Activated T-helper 17 cell treated with anti-CD3 and anti-CD28 coated beads, Interleukin-2, amount 50 U/mL, for 72 hours (primary cell): ENCODE measurements at regions not wholly inside any gene's neighbourhood (a gene's known extent, or its start where the extent isn't known, plus 50 kb on each side); places are given as distances from the start of the nearest gene placed in this dataset.

Source experiments
- ATAC-seq: fragments of 150-1000 bp; cut with Tn5 transposase; replicated peaks from 2 replicates; pipeline ENCODE4 v1.10.0; 2021; ENCODE audit warnings: mild to moderate bottlenecking, moderate library complexity
- H3K27ac Mint-ChIP-seq: one replicate; pipeline ENCODE4 v1.8.0; 2022; ENCODE audit warnings: mixed read lengths
- H3K27me3 Mint-ChIP-seq: one replicate; pipeline ENCODE4 v1.8.0; 2022; ENCODE audit warnings: mixed read lengths
- H3K36me3 Mint-ChIP-seq: one replicate; pipeline ENCODE4 v1.8.0; 2022; ENCODE audit warnings: low read depth, mild to moderate bottlenecking, mixed read lengths
- H3K4me1 Mint-ChIP-seq: one replicate; pipeline ENCODE4 v1.8.0; 2022; ENCODE audit warnings: mixed read lengths
- H3K4me3 Mint-ChIP-seq: one replicate; pipeline ENCODE4 v1.8.0; 2022; ENCODE audit warnings: mild to moderate bottlenecking, mixed read lengths
- H3K9me3 Mint-ChIP-seq: one replicate; pipeline ENCODE4 v1.8.0; 2022; ENCODE audit warnings: mixed read lengths

GRCh38 chr13:86201477-86201876 lies 402.3 kb upstream of the SLITRK6 start:
- Mint-ChIP-seq H3K27me3 (no peaks in the 10 kb centered on the region), H3K27ac (no peak overlapping the region), H3K4me1 (no peaks in the 10 kb centered on the region), H3K4me3 (no peak overlapping the region), H3K9me3 (peaks cover 1% of the 10 kb centered on the region), H3K36me3 (no peaks in the 10 kb centered on the region)
- ATAC-seq = peak; percentile 56

- H3K27me3 Mint-ChIP-seq = no peaks in the 10 kb centered on the region
Measured at GRCh38 chr13:86193281-86193680, 394.1 kb upstream of the SLITRK6 start.

GRCh38 chr13:86188170-86188569 lies 389.0 kb upstream of the SLITRK6 start:
- H3K36me3 Mint-ChIP-seq = no peaks in the 10 kb centered on the region
- no peak overlapping the region for H3K27ac Mint-ChIP-seq
- no peak overlapping the region for H3K4me3 Mint-ChIP-seq
- no peaks in the 10 kb centered on the region for H3K4me1 Mint-ChIP-seq
- no peak for ATAC-seq
- no peaks in the 10 kb centered on the region for H3K27me3 Mint-ChIP-seq
- peaks cover 20% of the 10 kb centered on the region for H3K9me3 Mint-ChIP-seq

More at GRCh38 chr13:86193281-86193680, 394.1 kb upstream of the SLITRK6 start:
- Mint-ChIP-seq H3K4me1 (no peaks in the 10 kb centered on the region), H3K27ac (no peak overlapping the region), H3K36me3 (no peaks in the 10 kb centered on the region), H3K4me3 (no peak overlapping the region), H3K9me3 (peaks cover 18% of the 10 kb centered on the region)
- ATAC-seq = no peak

- H3K36me3 Mint-ChIP-seq = no peaks in the 10 kb centered on the region
- no peaks in the 10 kb centered on the region for H3K4me1 Mint-ChIP-seq
- no peak overlapping the region for H3K4me3 Mint-ChIP-seq
- H3K27ac Mint-ChIP-seq = no peak overlapping the region
- ATAC-seq = no peak
- H3K27me3 Mint-ChIP-seq = no peaks in the 10 kb centered on the region
- H3K9me3 Mint-ChIP-seq = peaks cover 21% of the 10 kb centered on the region
Measured at GRCh38 chr13:86185636-86186035, 386.4 kb upstream of the SLITRK6 start.

GRCh38 chr13:86185107-86185506 lies 385.9 kb upstream of the SLITRK6 start:
- Mint-ChIP-seq H3K4me3 (no peak overlapping the region), H3K27ac (no peak overlapping the region), H3K9me3 (peaks cover 19% of the 10 kb centered on the region), H3K27me3 (no peaks in the 10 kb centered on the region), H3K36me3 (no peaks in the 10 kb centered on the region), H3K4me1 (no peaks in the 10 kb centered on the region)
- no peak for ATAC-seq

- H3K9me3 Mint-ChIP-seq = peaks cover under 1% of the 10 kb centered on the region
- no peak overlapping the region for H3K4me3 Mint-ChIP-seq
- H3K4me1 Mint-ChIP-seq = no peaks in the 10 kb centered on the region
- H3K36me3 Mint-ChIP-seq = no peaks in the 10 kb centered on the region
- no peak overlapping the region for H3K27ac Mint-ChIP-seq
- ATAC-seq = no peak
- no peaks in the 10 kb centered on the region for H3K27me3 Mint-ChIP-seq
Measured at GRCh38 chr13:86174622-86175021, 375.4 kb upstream of the SLITRK6 start.

GRCh38 chr13:86172961-86173360 lies 373.7 kb upstream of the SLITRK6 start:
- no peaks in the 10 kb centered on the region for H3K9me3 Mint-ChIP-seq
- ATAC-seq = no peak
- H3K27me3 Mint-ChIP-seq = no peaks in the 10 kb centered on the region
- H3K36me3 Mint-ChIP-seq = no peaks in the 10 kb centered on the region
- no peak overlapping the region for H3K4me3 Mint-ChIP-seq
- no peak overlapping the region for H3K27ac Mint-ChIP-seq
- H3K4me1 Mint-ChIP-seq = no peaks in the 10 kb centered on the region

GRCh38 chr13:86161257-86161656 lies 362.0 kb upstream of the SLITRK6 start:
- Mint-ChIP-seq H3K4me3 (no peak overlapping the region), H3K36me3 (no peaks in the 10 kb centered on the region), H3K9me3 (no peaks in the 10 kb centered on the region), H3K4me1 (no peaks in the 10 kb centered on the region), H3K27me3 (no peaks in the 10 kb centered on the region), H3K27ac (no peak overlapping the region)
- ATAC-seq = no peak

- peaks cover 4% of the 10 kb centered on the region for H3K9me3 Mint-ChIP-seq
- no peak for ATAC-seq
Measured at GRCh38 chr13:86155756-86156155, 356.5 kb upstream of the SLITRK6 start.

GRCh38 chr13:86142080-86142479 lies 342.9 kb upstream of the SLITRK6 start:
- Mint-ChIP-seq H3K36me3 (no peaks in the 10 kb centered on the region), H3K27ac (no peak overlapping the region), H3K4me1 (no peaks in the 10 kb centered on the region), H3K27me3 (no peaks in the 10 kb centered on the region), H3K9me3 (peaks cover 3% of the 10 kb centered on the region), H3K4me3 (no peak overlapping the region)
- ATAC-seq = no peak

More at GRCh38 chr13:86155756-86156155, 356.5 kb upstream of the SLITRK6 start:
- no peak overlapping the region for H3K27ac Mint-ChIP-seq
- H3K27me3 Mint-ChIP-seq = no peaks in the 10 kb centered on the region
- no peaks in the 10 kb centered on the region for H3K36me3 Mint-ChIP-seq
- no peak overlapping the region for H3K4me3 Mint-ChIP-seq
- H3K4me1 Mint-ChIP-seq = no peaks in the 10 kb centered on the region

- Mint-ChIP-seq H3K27me3 (no peaks in the 10 kb centered on the region), H3K9me3 (no peaks in the 10 kb centered on the region), H3K4me3 (no peak overlapping the region), H3K27ac (no peak overlapping the region), H3K36me3 (no peaks in the 10 kb centered on the region), H3K4me1 (no peaks in the 10 kb centered on the region)
- ATAC-seq = no peak
Measured at GRCh38 chr13:86135856-86136255, 336.6 kb upstream of the SLITRK6 start.

- H3K4me3 Mint-ChIP-seq = no peak overlapping the region
- no peak for ATAC-seq
- H3K9me3 Mint-ChIP-seq = peaks cover 17% of the 10 kb centered on the region
- H3K27ac Mint-ChIP-seq = no peak overlapping the region
- H3K27me3 Mint-ChIP-seq = no peaks in the 10 kb centered on the region
- H3K4me1 Mint-ChIP-seq = no peaks in the 10 kb centered on the region
- H3K36me3 Mint-ChIP-seq = no peaks in the 10 kb centered on the region
Measured at GRCh38 chr13:86121881-86122280, 322.7 kb upstream of the SLITRK6 start.

- Mint-ChIP-seq H3K4me1 (no peaks in the 10 kb centered on the region), H3K4me3 (no peak overlapping the region), H3K27ac (no peak overlapping the region), H3K9me3 (peaks cover 26% of the 10 kb centered on the region), H3K36me3 (no peaks in the 10 kb centered on the region), H3K27me3 (no peaks in the 10 kb centered on the region)
- ATAC-seq = no peak
Measured at GRCh38 chr13:86109107-86109506, 309.9 kb upstream of the SLITRK6 start.

GRCh38 chr13:86108334-86108733 lies 309.1 kb upstream of the SLITRK6 start:
- no peaks in the 10 kb centered on the region for H3K4me1 Mint-ChIP-seq
- H3K27ac Mint-ChIP-seq = no peak overlapping the region
- peaks cover 26% of the 10 kb centered on the region for H3K9me3 Mint-ChIP-seq
- ATAC-seq = no peak
- no peak overlapping the region for H3K4me3 Mint-ChIP-seq
- no peaks in the 10 kb centered on the region for H3K27me3 Mint-ChIP-seq
- H3K36me3 Mint-ChIP-seq = no peaks in the 10 kb centered on the region

GRCh38 chr13:86098511-86098910 lies 299.3 kb upstream of the SLITRK6 start:
- Mint-ChIP-seq H3K27ac (no peak overlapping the region), H3K9me3 (peaks cover 8% of the 10 kb centered on the region), H3K36me3 (no peaks in the 10 kb centered on the region), H3K4me3 (no peak overlapping the region), H3K4me1 (no peaks in the 10 kb centered on the region), H3K27me3 (no peaks in the 10 kb centered on the region)
- ATAC-seq = no peak

GRCh38 chr13:86095351-86095750 lies 296.1 kb upstream of the SLITRK6 start:
- Mint-ChIP-seq H3K9me3 (peaks cover 14% of the 10 kb centered on the region), H3K4me3 (no peak overlapping the region), H3K36me3 (no peaks in the 10 kb centered on the region), H3K27ac (no peak overlapping the region), H3K27me3 (no peaks in the 10 kb centered on the region), H3K4me1 (no peaks in the 10 kb centered on the region)
- ATAC-seq = no peak
